DMS153 treated with DMSO at 0.1 percent for 48 hours (cell line): ENCODE measurements at regions not wholly inside any gene's neighbourhood (a gene's known extent, or its start where the extent isn't known, plus 50 kb on each side); places are given as distances from the start of the nearest gene placed in this dataset.

Experiments
- DNase-seq: peaks from one replicate; lab custom pipeline; 2025; ENCODE audit not compliant: unreplicated experiment; lab: John Stamatoyannopoulos, UW

DNA sequence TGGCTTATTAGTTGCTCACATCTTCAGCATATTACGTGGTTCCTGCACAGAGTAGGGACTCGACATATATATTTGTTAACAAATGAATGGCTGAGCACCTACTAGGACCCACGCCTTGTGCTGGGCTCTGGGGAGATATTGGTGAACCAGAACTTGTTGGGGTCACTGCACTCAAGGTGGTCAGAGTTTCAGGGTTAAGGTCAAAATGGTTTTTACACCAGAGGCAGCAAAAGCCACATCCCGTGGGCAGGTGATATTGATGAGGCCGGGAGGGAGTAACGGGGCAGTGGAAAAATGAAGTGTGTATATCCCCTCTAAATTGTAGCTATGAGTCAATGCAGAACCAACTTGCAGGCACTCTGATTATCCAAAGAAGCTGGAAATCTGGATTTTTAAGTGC is 136.5 kb upstream of the KLF4 start:
- DNase-seq: no peak

DNA sequence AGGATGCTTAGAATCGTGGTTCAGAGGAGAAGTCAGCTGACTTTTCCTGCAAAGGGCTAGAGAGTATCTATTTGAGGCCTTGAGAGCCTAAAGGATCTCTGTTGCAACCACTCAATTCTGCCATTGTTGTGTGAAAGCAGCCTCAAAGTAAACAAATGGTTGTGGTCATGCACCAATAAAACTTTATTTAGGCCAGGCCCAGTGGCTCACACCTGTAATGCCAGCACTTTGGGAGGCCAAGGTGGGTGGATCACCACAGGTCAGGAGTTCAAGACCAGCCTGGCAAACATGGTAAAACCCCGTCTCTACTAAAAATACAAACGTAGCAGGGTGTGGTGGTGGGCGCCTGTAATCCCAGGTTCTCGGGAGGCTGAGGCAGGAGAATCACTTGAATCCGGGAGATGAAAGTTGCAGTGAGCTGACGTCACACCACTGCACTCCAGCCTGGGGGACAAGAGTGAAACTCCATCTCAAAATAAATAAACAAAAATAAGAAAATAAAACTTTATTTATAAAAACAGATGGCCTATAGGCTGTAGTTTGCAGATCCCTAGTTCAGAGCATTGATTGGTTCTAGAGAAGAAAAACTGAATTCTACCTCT is 135.9 kb upstream of the KLF4 start:
- no peak for DNase-seq

DNA sequence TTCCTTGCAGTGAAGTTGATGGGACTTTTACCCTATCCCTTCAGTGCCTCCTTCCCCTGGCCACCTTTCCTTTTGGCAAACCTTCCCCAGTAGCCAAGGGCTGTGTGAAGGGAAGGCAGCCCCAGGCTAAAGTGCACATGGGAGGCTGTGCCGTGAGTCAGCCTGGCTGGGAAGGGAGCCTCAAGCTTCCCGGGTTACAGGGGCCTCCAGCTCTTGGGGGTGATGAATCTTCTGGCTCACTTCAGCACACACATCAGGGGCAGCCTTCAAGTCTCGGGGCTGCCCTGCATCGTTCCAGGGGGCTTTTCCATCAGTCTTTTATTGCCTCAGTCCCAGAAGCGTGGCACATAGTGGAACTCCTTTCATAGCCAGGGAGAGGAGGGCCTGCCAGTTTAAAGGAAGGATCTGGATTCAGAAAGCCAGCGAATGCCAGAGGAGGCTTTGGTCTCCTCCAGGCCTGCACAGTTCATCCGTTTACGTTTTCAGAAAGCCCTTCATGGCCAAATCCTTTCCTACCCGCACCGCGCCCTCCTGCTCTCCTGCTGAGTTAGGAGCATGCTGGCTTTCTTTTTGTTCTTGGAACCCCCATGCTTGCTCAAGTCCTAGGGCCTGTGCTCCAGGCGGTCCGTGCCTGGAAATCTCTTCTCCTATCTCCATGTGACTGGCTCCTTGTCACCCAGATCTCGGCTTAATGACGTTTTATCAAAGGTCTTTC is 134.8 kb upstream of the KLF4 start:
- no peak for DNase-seq

DNA sequence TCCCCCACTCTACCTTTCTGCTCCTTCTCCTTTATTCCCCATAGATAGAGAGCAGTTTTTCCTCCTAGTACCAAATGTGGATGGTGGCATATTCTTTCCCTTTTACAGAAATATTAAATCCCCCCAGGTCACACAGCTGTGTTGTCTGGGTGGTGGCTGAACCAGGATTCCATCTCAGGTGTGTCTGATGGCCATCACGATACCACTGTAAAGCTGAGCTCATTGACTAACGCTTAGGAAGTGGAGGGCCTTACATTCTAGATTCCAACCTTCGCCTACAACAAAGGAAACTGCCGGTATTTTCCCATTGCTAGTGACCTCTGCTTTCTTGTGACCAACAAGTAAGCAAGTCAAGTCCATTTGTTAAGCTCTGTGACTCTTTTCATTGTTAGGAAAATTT is 131.9 kb upstream of the KLF4 start:
- no peak for DNase-seq

DNA sequence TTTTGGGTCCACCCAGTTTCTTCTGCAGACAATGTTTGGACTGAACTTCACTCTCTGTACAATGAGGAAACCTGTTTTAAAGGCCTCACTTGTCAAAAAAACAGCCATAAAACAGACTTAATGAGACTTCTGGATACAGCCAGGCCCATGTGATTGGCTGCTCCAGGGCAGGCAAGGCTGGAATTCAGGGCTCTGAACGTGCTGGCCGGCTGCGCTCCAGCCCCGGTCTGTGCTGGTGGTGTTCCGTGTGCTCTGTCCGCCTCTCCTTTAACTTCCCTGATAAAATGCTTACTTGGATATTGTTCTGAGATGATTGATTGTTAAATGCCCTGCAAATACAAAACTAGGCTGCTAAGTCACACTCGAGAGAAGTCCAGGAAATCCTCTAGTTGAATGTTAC is 131.2 kb upstream of the KLF4 start:
- no peak for DNase-seq

DNA sequence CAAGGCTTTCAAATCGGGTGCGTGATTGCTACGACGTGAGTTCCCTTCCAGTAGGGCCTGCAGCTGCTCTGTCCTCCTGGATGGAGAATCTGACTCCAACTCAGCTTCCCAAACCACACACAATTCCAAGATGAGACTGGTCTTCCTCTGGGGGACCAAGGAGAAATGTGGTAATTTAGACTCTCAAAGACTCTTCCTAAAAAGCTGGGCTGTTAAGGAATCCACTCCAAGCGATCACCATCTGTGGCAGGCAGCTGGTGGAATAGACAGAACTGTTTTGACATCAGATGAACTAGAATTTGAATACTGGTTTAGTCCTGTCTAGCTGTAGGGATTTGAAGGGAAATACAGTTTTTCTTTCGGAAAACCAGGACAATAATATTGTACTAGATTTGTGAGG is 130.7 kb upstream of the KLF4 start:
- DNase-seq: no peak

DNA sequence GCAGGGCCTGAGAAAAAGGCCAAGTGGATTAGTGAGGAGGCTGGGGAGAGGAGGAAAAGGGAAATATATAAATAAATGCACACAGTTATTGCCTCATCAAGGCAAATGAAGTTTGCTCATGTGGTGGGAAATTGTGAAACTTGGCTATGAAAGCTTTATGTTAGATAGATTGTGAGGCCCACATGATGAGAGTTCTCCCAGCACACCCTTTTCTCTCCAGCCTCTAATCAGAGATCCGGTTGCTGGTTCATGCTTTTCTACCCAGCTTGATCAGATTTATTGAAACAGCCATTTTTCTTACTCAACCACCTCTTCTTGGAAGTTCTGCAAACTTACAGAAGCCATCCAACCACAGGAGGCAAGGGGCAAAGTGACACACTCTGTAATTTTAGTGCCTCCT is 125.8 kb upstream of the KLF4 start:
- no peak for DNase-seq

DNA sequence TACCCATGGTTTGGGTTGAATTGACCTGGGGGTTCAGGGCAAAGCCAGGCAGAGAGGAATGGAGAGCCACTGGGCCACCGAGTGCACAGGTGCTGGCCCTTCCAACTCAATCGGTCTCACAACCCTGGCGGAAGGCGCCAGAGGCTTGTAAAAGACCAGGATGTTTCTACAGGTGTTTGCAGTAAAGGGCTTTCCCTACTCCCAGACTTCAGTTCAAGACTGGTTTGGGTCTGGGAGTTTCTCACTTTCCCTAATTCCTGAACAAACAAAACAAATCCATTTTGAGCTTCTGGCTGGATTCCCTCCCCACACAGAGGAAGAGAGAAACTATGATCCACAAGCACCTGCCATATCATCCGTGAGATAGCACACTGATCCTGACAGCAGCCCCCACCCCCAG is 125.2 kb upstream of the KLF4 start:
- DNase-seq: no peak

DNA sequence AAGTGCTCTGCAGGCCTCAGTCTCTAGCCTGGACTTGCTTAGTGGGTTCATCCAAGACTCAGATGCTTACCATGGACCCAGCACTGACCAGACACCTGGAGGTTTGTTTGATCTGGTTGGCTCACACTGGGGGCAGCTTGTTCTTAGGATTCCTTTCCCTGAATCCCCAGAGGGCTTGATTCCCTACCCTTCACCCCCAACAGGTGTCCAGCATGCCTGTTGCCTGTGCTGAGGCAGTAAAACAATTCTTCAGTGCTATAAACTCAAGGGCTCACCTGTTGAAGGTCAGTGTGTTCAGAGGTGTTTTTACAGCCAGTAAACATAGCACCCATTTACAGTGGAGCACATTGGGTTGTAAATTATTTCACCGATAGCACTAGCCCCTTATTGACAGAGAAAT is 123.8 kb upstream of the KLF4 start:
- DNase-seq: peak; percentile 50

DNA sequence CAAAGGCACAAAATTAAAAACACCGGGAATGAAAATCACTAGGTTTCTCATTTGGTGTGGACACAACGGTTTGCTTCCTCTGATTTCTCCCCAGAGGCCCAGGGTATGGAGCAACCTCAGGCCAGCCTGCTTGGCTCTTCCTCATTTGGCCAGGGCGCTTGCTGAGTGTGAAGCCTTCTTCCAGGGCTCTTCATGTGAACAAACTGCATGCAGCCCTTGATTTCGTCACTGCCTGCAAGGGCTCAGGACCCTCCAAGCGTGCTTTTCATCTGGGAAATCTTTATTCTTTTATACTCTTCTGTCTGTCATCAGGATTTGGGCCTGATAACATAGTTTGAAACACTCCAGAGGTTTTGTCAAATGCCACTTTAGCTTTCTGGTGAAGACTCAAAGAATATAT is 122.6 kb upstream of the KLF4 start:
- no peak for DNase-seq

DNA sequence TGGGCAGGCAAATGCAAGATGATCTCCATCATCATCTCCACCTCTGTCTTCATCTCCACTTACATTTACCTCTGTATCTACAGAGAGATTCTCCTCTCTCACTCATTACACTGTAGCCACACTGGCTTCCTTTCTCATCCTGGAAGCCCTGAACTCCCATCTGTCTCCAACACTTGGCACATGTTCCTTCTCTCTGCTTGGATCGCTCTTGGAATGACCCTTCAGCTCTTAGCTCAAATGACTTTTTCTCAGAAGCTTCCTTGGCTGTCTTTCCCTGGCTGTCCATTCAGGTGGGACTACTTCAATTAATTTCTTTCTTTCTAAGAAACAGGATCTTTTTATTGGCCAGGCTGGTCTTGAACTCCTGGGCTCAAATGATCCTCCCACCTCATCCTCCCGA is 120.0 kb upstream of the KLF4 start:
- DNase-seq: no peak

DNA sequence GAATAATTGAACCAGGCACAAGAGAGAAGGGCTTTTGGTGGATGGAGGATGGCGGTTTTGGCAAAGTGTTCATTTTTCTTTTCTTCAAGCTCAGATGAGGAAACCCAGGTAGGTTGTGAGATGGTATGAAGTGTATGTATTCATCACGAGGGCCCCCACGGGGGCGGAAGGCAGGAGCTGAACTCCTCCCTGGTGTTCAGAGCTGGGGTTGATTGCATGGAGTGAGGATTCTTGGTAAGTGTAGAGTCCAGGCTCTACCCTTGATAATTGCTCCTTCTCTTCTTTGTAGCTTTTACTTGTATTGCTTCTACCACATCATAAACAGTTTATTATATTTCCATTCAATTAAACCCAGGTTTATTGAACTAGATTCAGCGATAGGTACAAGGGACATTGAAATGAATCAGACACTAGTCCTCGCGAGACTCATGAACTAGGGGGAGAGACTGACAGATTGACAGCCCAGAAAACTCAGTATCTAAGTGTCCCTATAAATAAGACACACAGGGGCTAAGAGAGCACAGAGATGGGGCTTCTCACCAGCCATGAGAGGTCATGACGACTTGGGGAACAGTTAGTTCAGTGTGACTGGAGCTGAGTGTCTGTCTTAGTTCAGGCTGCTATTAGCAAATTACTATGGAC is 116.7 kb upstream of the KLF4 start:
- DNase-seq: no peak

DNA sequence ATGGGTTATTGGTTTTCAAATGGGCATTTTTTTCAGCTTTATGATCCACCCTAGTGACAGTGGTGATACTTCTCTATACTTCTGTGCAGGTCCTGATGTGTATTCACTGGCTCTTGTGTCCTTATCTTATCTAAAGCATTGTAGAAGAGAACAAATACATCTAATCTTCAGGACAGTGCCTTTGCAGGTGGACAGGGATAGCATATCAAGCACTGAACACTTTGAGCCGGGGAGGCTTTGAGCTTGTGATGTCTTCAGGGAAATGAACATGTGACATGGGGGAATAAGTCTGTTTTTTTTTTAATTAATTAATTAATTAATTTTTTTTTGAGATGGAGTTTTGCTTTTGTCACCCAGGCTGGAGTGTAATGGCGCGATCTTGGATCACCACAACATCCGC is 115.5 kb upstream of the KLF4 start:
- no peak for DNase-seq

DNA sequence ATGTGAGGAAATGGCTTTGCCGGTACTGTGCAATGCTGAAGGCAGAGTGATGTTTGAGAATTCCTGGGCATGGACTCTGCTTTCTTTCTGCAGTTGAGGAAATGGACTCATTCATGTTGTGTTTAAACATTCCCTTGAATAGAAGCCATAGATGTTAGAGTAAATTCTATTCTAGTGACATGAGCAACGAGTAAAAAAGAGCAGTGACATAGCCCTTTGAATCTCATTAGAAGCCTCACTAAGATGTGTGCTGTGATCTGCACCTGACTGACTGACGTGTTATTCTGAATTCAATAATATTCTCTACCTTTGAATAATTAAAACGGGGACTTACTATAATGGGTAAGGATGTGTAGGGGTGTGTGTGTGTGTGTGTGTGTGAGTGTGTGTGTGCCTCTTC is 113.7 kb upstream of the KLF4 start:
- DNase-seq: no peak

DNA sequence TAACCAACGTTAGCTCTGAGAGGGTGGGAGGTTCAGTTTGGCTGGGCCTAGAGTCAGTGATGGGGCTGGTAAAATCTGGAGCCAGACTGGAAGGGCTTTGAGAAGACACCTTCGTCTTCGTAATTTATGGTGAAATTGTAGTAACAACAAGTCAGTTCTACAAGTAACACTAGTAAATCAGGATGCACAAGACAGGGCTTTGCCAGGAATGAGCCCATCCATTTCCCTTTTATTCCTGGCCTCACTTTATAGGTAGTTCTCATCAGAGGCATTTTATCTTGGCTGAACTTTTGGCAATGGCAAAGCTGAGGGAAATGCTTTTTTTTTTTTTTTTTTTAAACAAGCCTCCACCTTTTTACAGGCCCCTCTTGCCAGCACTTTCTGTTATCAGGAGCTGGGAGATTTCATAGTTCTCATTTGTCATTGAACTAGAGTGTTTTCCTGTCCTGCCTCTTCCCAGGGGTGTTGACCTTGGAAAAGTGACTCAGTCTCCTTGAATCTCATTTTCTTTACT is 110.5 kb upstream of the KLF4 start:
- DNase-seq: no peak

DNA sequence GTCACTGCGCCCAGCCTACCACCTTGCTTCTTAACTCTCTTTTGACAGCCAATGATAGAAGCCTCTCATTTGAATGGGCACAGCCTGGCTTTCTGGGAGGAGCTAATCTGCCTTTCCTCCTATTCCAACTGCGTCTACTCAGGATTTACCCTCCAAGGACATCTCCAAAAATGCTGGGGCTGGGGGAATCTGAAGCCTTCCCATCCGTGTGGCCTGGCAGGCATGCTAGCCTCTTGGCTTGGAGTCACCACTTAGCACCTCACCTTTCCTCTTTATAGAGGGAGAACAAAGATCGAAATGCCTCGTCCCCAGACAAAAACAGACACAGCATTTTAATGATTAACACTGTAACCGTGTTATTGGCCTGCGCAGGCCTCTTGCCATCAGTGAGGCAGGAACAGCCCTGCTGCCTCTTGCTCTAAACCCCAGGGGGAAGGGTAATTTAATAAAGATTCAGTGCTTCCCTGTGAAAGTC is 108.2 kb upstream of the KLF4 start:
- DNase-seq: no peak

DNA sequence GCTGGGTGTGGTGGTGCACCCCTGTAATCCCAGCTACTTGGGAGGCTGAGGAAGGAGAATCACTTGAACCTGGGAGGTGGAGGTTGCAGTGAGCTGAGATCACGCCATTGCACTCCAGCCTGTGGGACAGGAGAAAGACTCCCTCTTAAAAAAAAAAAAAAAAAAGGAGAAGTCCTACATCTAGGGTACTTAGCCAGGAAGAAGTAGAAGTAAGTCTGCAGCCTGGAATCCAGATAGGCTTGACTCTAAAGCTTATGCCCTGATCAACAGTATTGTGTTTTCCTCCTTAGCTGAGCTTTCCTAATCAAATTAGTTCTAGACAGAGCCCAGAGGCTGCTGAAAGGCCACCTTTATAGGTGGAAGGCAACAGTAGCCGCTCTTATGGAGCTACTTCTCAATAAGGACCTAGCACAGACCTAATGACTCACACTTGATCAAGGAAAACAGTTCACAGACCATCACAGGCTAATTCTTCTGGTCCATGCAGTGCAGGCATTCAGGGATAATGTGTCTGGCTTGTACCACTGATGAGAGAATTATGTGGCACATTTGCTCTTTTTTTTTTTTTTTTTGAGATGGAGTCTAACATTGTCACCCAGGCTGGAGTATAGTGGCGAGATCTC is 105.5 kb upstream of the KLF4 start:
- no peak for DNase-seq

DNA sequence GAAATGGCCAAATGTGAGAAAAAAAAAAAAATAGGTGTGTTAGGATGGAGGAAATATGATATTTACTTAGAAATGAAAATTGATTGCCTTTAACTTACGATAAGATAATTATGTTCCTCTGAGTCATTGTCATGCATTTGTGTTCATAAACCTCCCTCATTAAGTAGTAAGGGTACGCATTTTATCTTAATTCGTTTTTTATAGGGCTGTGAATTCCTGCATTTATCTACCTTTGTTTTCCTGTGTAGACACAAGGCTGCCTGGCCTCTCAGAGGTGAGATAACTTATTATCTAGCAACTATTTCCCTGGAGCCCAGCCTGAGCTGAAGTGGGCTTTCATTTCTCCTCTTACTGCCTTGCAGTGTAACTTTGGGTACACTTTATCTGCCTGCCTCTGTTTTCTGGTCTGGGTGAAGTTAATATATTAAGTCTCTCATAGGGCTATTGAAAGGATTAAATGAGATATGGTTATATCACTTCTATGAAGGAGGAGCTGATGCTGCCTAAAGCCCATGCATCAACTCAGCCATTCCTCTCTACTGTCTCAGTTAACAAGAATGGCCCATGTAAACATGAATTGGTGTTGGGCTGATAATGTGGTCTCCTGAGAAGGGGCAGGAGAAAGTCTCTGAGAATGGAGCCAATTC is 103.8 kb upstream of the KLF4 start:
- DNase-seq: no peak

DNA sequence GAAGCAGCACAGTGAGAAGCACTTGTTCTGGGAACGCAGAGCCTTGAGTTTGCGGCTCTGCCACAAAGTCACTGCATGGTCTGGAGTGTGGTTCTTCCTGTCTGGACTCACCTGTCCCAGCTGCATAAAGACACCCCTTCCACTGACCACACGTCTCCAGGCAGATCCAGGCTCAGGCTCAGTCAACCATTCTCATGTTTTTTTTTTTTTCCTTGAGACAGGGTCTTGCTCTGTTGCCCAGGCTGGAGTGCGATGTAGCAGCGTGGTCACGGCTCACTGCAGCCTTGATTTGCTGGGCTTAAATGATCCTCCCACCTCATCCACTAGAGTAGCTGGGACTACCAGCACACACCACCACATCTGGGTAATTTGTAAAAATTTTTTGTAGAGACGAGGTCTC is 102.9 kb upstream of the KLF4 start:
- no peak for DNase-seq

DNA sequence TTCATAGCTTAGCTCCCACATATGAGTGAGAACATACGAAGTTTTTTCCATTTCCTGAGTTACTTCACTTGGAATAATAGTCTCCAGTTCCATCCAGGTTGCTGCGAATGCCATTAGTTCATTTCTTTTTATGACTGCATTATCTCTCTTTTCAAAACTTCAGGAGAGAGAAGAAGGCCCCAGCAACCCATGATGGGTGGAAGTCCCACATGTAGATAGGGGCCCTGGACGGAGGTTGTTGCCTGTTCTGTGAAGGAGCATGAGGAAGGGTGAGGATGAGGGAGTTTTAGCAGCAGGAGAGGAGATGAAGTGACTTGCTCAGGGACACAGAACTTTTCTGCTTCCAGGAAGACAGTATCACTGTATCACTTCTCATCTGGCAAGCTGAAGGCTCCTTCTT is 102.2 kb upstream of the KLF4 start:
- DNase-seq: no peak

DNA sequence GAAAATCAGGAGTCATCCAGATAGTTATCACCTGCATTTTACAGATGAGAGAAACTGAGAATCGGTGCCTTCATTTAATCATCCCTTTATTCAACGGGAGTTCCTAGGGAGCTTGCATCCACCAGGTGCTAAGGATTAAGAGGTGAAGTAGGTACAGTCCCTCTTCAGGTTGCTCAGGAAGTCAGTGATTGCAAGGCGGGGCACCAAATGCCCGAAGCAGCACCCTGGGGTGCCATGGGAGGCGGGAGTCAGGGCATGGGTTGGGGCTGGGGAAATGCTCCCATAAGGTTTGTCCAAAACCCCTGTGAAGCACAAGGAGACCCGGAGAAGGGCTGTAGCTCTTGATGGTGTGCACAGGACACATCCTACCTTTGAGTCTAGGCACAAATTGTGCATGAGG is 98.8 kb upstream of the KLF4 start:
- DNase-seq: no peak
